Fibroblast of lung (primary cell): ENCODE measurements at regions not wholly inside any gene's neighbourhood (a gene's known extent, or its start where the extent isn't known, plus 50 kb on each side); places are given as distances from the start of the nearest gene placed in this dataset.

ENCODE experiments used
- DNase-seq, 2 donors: peaks; one replicate each; pipeline versions ENCODE4 v3.0.0 to v3.0.0-alpha.2; 2010; ENCODE audit warnings: low read depth in 2 of 2
- H2AFZ ChIP-seq: 2 replicates; pipeline ENCODE4 v1.5.1; 2012; ENCODE audit warnings: low read length, control low read depth, inconsistent platforms
- H3K27ac ChIP-seq: 2 replicates; pipeline ENCODE4 v1.5.1; 2011; ENCODE audit warnings: low read length, control low read depth; ENCODE audit not compliant: insufficient read depth
- H3K27me3 ChIP-seq: 2 replicates; pipeline ENCODE4 v1.5.1; 2011; ENCODE audit warnings: mild to moderate bottlenecking, low read length; ENCODE audit not compliant: control insufficient read depth, insufficient read depth
- H3K36me3 ChIP-seq: 2 replicates; pipeline ENCODE4 v1.5.1; 2011; ENCODE audit warnings: low read length; ENCODE audit not compliant: control insufficient read depth, insufficient read depth
- H3K4me1 ChIP-seq: 2 replicates; pipeline ENCODE4 v1.5.1; 2011; ENCODE audit warnings: low read length; ENCODE audit not compliant: control insufficient read depth, insufficient read depth; ENCODE audit errors: extremely low read depth
- H3K4me2 ChIP-seq: 2 replicates; pipeline ENCODE4 v1.5.1; 2011; ENCODE audit warnings: low read length, control low read depth; ENCODE audit not compliant: insufficient read depth; ENCODE audit errors: extremely low read depth
- H3K4me3 ChIP-seq, 4 experiments: fragments of 200-600 bp in 1 of 4; sonication (generic) in 1 of 4; replicated peaks in 1 of 4; 2 replicates each; pipeline ENCODE4 v1.5.1; 2011 to 2016; ENCODE audit warnings: low read length in 4 of 4, low read depth in 3 of 4, mild to moderate bottlenecking in 3 of 4, control low read depth in 2 of 4, inconsistent platforms in 1 of 4, mixed read lengths in 1 of 4; ENCODE audit not compliant: insufficient read depth in 1 of 4; ENCODE audit errors: control extremely low read depth in 1 of 4
- H3K79me2 ChIP-seq: 2 replicates; pipeline ENCODE4 v1.5.1; 2012; ENCODE audit warnings: mild to moderate bottlenecking, low read length, inconsistent platforms; ENCODE audit not compliant: control insufficient read depth, insufficient read depth
- H3K9ac ChIP-seq: 2 replicates; pipeline ENCODE4 v1.5.1; 2011; ENCODE audit warnings: mild to moderate bottlenecking, low read length, control low read depth; ENCODE audit not compliant: insufficient read depth
- H3K9me3 ChIP-seq: 2 replicates; pipeline ENCODE4 v1.5.1; 2012; ENCODE audit warnings: low read depth, low read length; ENCODE audit not compliant: control insufficient read depth, insufficient read depth
- H4K20me1 ChIP-seq: 2 replicates; pipeline ENCODE4 v1.5.1; 2011; ENCODE audit warnings: low read length; ENCODE audit not compliant: control insufficient read depth, insufficient read depth; ENCODE audit errors: extremely low read depth
- CTCF ChIP-seq, 2 donors: IDR thresholded peaks in 1 of 2; conservative IDR thresholded peaks in 1 of 2; 1 replicate in 1 of 2; 2 replicates in 1 of 2; pipeline ENCODE4 v1.5.1; 2011 to 2012; ENCODE audit warnings: low read length in 2 of 2, control low read depth in 1 of 2, inconsistent platforms in 1 of 2, low read depth in 1 of 2, mild to moderate bottlenecking in 1 of 2
- EZH2 ChIP-seq: IDR thresholded peaks from 2 replicates; pipeline ENCODE4 v1.5.1; 2012; ENCODE audit warnings: low read length, control low read depth, mild to moderate bottlenecking; ENCODE audit errors: missing control alignments

GRCh38 chrX:117808426-117808825 lies 308.2 kb downstream of the KLHL13 start:
- H3K9ac ChIP-seq = no peak overlapping the region
- no peaks in the 10 kb centered on the region for H3K9me3 ChIP-seq
- H3K4me1 ChIP-seq = no peaks in the 10 kb centered on the region
- no peaks in the 10 kb centered on the region for H3K79me2 ChIP-seq
- TF ChIP-seq CTCF (conservative IDR thresholded peaks at IDR 0.05 in 1 of 2, IDR thresholded peaks at IDR 0.05 in 1 of 2; ENCODE audit: low read depth in 1 of 2, low read length in 2 of 2) (no peak), EZH2 (no peak)
- DNase-seq = no peak
- no peak overlapping the region for H3K4me2 ChIP-seq
- H3K4me3 ChIP-seq = no peak overlapping the region
- no peaks in the 10 kb centered on the region for H3K36me3 ChIP-seq
- no peaks in the 10 kb centered on the region for H4K20me1 ChIP-seq
- no peak overlapping the region for H2AFZ ChIP-seq
- no peak overlapping the region for H3K27ac ChIP-seq
- no peaks in the 10 kb centered on the region for H3K27me3 ChIP-seq

GRCh38 chrX:117803463-117803862 lies 313.1 kb downstream of the KLHL13 start:
- DNase-seq = no peak
- Histone ChIP-seq H3K9me3 (no peaks in the 10 kb centered on the region), H2AFZ (no peak overlapping the region), H4K20me1 (no peaks in the 10 kb centered on the region), H3K27ac (no peak overlapping the region), H3K36me3 (no peaks in the 10 kb centered on the region), H3K27me3 (no peaks in the 10 kb centered on the region), H3K4me3 (no peak overlapping the region), H3K4me2 (no peak overlapping the region), H3K4me1 (no peaks in the 10 kb centered on the region), H3K79me2 (no peaks in the 10 kb centered on the region), H3K9ac (no peak overlapping the region)
- TF ChIP-seq EZH2 = no peak
- TF ChIP-seq CTCF (conservative IDR thresholded peaks at IDR 0.05 in 1 of 2, IDR thresholded peaks at IDR 0.05 in 1 of 2; ENCODE audit: low read depth in 1 of 2, low read length in 2 of 2) = no peak

- H3K79me2 ChIP-seq = no peaks in the 10 kb centered on the region
- no peak overlapping the region for H3K27ac ChIP-seq
- no peak overlapping the region for H3K4me3 ChIP-seq
- TF ChIP-seq EZH2 (no peak), CTCF (conservative IDR thresholded peaks at IDR 0.05 in 1 of 2, IDR thresholded peaks at IDR 0.05 in 1 of 2; ENCODE audit: low read depth in 1 of 2, low read length in 2 of 2) (no peak)
- H4K20me1 ChIP-seq = no peaks in the 10 kb centered on the region
- no peak overlapping the region for H3K4me2 ChIP-seq
- no peak overlapping the region for H3K9ac ChIP-seq
- no peaks in the 10 kb centered on the region for H3K36me3 ChIP-seq
- H2AFZ ChIP-seq = no peak overlapping the region
- H3K4me1 ChIP-seq = no peaks in the 10 kb centered on the region
- no peak for DNase-seq
- no peaks in the 10 kb centered on the region for H3K9me3 ChIP-seq
- no peaks in the 10 kb centered on the region for H3K27me3 ChIP-seq
These were observed 328.3 kb downstream of the KLHL13 start for GRCh38 chrX:117788339-117788738.
